CD4-positive, alpha-beta T cell (primary cell): ENCODE measurements at regions not wholly inside any gene's neighbourhood (a gene's known extent, or its start where the extent isn't known, plus 50 kb on each side); places are given as distances from the start of the nearest gene placed in this dataset.

Experiments
- ATAC-seq: fragments of 200-7000 bp; cut with Tn5 transposase; one replicate; pipeline ENCODE4 v1.10.0; 2022; ENCODE audit warnings: mild to moderate bottlenecking; ENCODE audit not compliant: poor library complexity
- CTCF ChIA-PET: fragments of 350-600 bp; sonication (Branson Sonifier 250); formaldehyde crosslinking; loops from one replicate; lab custom pipeline; 2021; ENCODE audit warnings: antibody characterized with exemption, inconsistent platforms; lab: Charles Lee
- POLR2A ChIA-PET: fragments of 350-600 bp; sonication (Branson Sonifier 250); formaldehyde crosslinking; loops from one replicate; lab custom pipeline; 2021; ENCODE audit warnings: antibody characterized with exemption, inconsistent platforms; lab: Charles Lee
- DNase-seq, 14 experiments: peaks; one replicate each; pipeline ENCODE4 v3.0.0-alpha.2; 2013 to 2020; ENCODE audit warnings: mixed read lengths in 2 of 14
- H3K27ac ChIP-seq, 2 donors: one replicate each; pipeline versions ENCODE4 v1.5.1 to v1.7.0; 2013; ENCODE audit warnings: low read length in 2 of 2, low read depth in 1 of 2, mild to moderate bottlenecking in 1 of 2
- H3K27me3 ChIP-seq, 2 experiments: 1 replicate in 1 of 2; 2 replicates in 1 of 2; pipeline versions ENCODE4 v1.6.1 to v1.7.0; 2013; ENCODE audit warnings: low read length in 2 of 2, control low read depth in 1 of 2, mild to moderate bottlenecking in 1 of 2, moderate library complexity in 1 of 2; ENCODE audit not compliant: insufficient read depth in 2 of 2, control insufficient read depth in 1 of 2
- H3K36me3 ChIP-seq: one replicate; pipeline ENCODE4 v1.6.1; 2013; ENCODE audit warnings: low read length, control low read depth; ENCODE audit not compliant: insufficient read depth
- H3K4me1 ChIP-seq: one replicate; pipeline ENCODE4 v1.6.1; 2013; ENCODE audit warnings: low read length, control low read depth; ENCODE audit not compliant: insufficient read depth
- H3K4me3 ChIP-seq: one replicate; pipeline ENCODE4 v1.5.1; 2013; ENCODE audit warnings: mild to moderate bottlenecking, low read length, moderate library complexity
- H3K9me3 ChIP-seq, 2 experiments: 1 replicate in 1 of 2; 2 replicates in 1 of 2; pipeline versions ENCODE4 v1.6.1 to v1.7.0; 2013; ENCODE audit warnings: low read length in 2 of 2, mild to moderate bottlenecking in 2 of 2, control low read depth in 1 of 2, moderate library complexity in 1 of 2; ENCODE audit not compliant: control insufficient read depth in 1 of 2, insufficient read depth in 1 of 2
- H3K27ac Mint-ChIP-seq: one replicate; pipeline ENCODE4 v1.8.0; 2020; ENCODE audit warnings: mixed read lengths
- H3K27me3 Mint-ChIP-seq: one replicate; pipeline ENCODE4 v1.8.0; 2021; ENCODE audit warnings: mixed read lengths
- H3K36me3 Mint-ChIP-seq: one replicate; pipeline ENCODE4 v1.8.0; 2021; ENCODE audit warnings: low read depth, mixed read lengths
- H3K4me1 Mint-ChIP-seq: one replicate; pipeline ENCODE4 v1.8.0; 2021; ENCODE audit warnings: low read depth, mixed read lengths
- H3K4me3 Mint-ChIP-seq: one replicate; pipeline ENCODE4 v1.8.0; 2020; ENCODE audit warnings: mild to moderate bottlenecking, mixed read lengths
- H3K9me3 Mint-ChIP-seq: one replicate; pipeline ENCODE4 v1.8.0; 2020; ENCODE audit warnings: mixed read lengths
- intact Hi-C, 2 experiments: fragments of 100-400 bp; cut with DNase I in 1 of 2; cut with micrococcal nuclease in 1 of 2; formaldehyde crosslinking; loops; one replicate each; pipeline versions ENCODE4 v1.15.1 to v1.9.0; 2023 to 2025; cut with DNase I, micrococcal nuclease
- TF ChIP-seq, protein P1 (sequence below): fragments of 200-600 bp; IDR thresholded peaks from one replicate; pipeline ENCODE4 v1.8.0; 2022; ENCODE audit warnings: antibody characterized with exemption, mild to moderate bottlenecking

GRCh38 chr17:62866471-62866870 lies 58.4 kb upstream of the MARCHF10 start:
- POLR2A ChIA-PET: no interaction called here
- Mint-ChIP-seq H3K36me3 (no peaks in the 10 kb centered on the region), H3K4me3 (no peak overlapping the region), H3K27ac (no peak overlapping the region), H3K27me3 (peaks cover 23% of the 10 kb centered on the region), H3K9me3 (no peaks in the 10 kb centered on the region), H3K4me1 (no peaks in the 10 kb centered on the region)
- H3K27ac ChIP-seq: no peak overlapping the region
- H3K4me1 ChIP-seq: no peaks in the 10 kb centered on the region
- ATAC-seq (no peak), DNase-seq (no peak)
- no peak overlapping the region for H3K4me3 ChIP-seq
- peaks cover 0 to 16% of the 10 kb centered on the region in 2 experiments for H3K27me3 ChIP-seq
- intact Hi-C loops: no loop called here
- CTCF ChIA-PET: no interaction called here
- H3K9me3 ChIP-seq: no peaks in the 10 kb centered on the region
- TF ChIP-seq, protein P1, sequence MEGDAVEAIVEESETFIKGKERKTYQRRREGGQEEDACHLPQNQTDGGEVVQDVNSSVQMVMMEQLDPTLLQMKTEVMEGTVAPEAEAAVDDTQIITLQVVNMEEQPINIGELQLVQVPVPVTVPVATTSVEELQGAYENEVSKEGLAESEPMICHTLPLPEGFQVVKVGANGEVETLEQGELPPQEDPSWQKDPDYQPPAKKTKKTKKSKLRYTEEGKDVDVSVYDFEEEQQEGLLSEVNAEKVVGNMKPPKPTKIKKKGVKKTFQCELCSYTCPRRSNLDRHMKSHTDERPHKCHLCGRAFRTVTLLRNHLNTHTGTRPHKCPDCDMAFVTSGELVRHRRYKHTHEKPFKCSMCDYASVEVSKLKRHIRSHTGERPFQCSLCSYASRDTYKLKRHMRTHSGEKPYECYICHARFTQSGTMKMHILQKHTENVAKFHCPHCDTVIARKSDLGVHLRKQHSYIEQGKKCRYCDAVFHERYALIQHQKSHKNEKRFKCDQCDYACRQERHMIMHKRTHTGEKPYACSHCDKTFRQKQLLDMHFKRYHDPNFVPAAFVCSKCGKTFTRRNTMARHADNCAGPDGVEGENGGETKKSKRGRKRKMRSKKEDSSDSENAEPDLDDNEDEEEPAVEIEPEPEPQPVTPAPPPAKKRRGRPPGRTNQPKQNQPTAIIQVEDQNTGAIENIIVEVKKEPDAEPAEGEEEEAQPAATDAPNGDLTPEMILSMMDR: no peak
- no peaks in the 10 kb centered on the region for H3K36me3 ChIP-seq

GRCh38 chr17:62865586-62865985 lies 57.5 kb upstream of the MARCHF10 start:
- CTCF ChIA-PET: no interaction called here
- no peak for DNase-seq
- intact Hi-C loops: no loop called here

GRCh38 chr17:62862251-62862650 lies 54.1 kb upstream of the MARCHF10 start:
- POLR2A ChIA-PET: no interaction called here
- Histone ChIP-seq H3K27me3 (peaks cover 0 to 6% of the 10 kb centered on the region in 2 experiments), H3K4me3 (no peak overlapping the region), H3K27ac (no peak overlapping the region), H3K4me1 (no peaks in the 10 kb centered on the region), H3K36me3 (no peaks in the 10 kb centered on the region), H3K9me3 (no peaks in the 10 kb centered on the region)
- intact Hi-C loops: no loop called here
- Mint-ChIP-seq H3K4me3 (no peak overlapping the region), H3K36me3 (no peaks in the 10 kb centered on the region), H3K27me3 (peaks cover 6% of the 10 kb centered on the region), H3K9me3 (no peaks in the 10 kb centered on the region), H3K27ac (no peak overlapping the region), H3K4me1 (no peaks in the 10 kb centered on the region)
- DNase-seq (no peak), ATAC-seq (no peak)
- CTCF ChIA-PET: no interaction called here
- TF ChIP-seq, protein P1: no peak

More at GRCh38 chr17:62865586-62865985, 57.5 kb upstream of the MARCHF10 start:
- Mint-ChIP-seq H3K4me1 (no peaks in the 10 kb centered on the region), H3K9me3 (no peaks in the 10 kb centered on the region), H3K36me3 (no peaks in the 10 kb centered on the region), H3K4me3 (no peak overlapping the region), H3K27ac (no peak overlapping the region), H3K27me3 (peaks cover 22% of the 10 kb centered on the region)
- H3K4me1 ChIP-seq: no peaks in the 10 kb centered on the region
- TF ChIP-seq, protein P1: no peak
- no peaks in the 10 kb centered on the region for H3K9me3 ChIP-seq
- POLR2A ChIA-PET: interaction anchor here (1.0 kb wide), 1 partner anchor 10 kb away, joined by 4 read pairs; no protein-coding TSS in a partner anchor
- no peak overlapping the region for H3K4me3 ChIP-seq
- ATAC-seq: no peak
- peaks cover 0 to 16% of the 10 kb centered on the region in 2 experiments for H3K27me3 ChIP-seq
- no peak overlapping the region for H3K27ac ChIP-seq
- no peaks in the 10 kb centered on the region for H3K36me3 ChIP-seq
